Inflammatory macrophage treated with lipopolysaccharide for 1 hour (primary cell): ENCODE measurements at regions not wholly inside any gene's neighbourhood (a gene's known extent, or its start where the extent isn't known, plus 50 kb on each side); places are given as distances from the start of the nearest gene placed in this dataset.
"Not testable (repeated sequence)": the region's sequence is repeated elsewhere in the genome, so short reads cannot be mapped to it uniquely, and the experiment has no call there.

Experiments
- DNase-seq, 2 donors: peaks; one replicate each; pipeline ENCODE4 v3.0.0-alpha.2; 2020 to 2022

- no peak for DNase-seq
Observed at GRCh38 chr12:18794000-18794399, 56.1 kb downstream of the CAPZA3 start.

- DNase-seq, result no peak
Observed at GRCh38 chr12:18797604-18798003, 59.7 kb downstream of the CAPZA3 start.

- DNase-seq, result no peak
Observed at GRCh38 chr12:18798535-18799361, 60.8 kb downstream of the CAPZA3 start.

GRCh38 chr12:18799561-18799960 is 61.6 kb downstream of the CAPZA3 start:
- DNase-seq, result no peak

- DNase-seq, result no peak
Observed at GRCh38 chr12:18805516-18806248, 67.8 kb downstream of the CAPZA3 start.

- DNase-seq, result no peak
Observed at GRCh38 chr12:18807714-18808113, 69.8 kb downstream of the CAPZA3 start.

- no peak for DNase-seq
Observed at GRCh38 chr12:18808221-18808620, 70.3 kb downstream of the CAPZA3 start.

GRCh38 chr12:18810537-18811253 is 72.8 kb downstream of the CAPZA3 start:
- DNase-seq, result no peak

- peak; percentile 71 to 78 for DNase-seq
Observed at GRCh38 chr12:18811273-18811672, 73.4 kb downstream of the CAPZA3 start.

- DNase-seq, result no peak
Observed at GRCh38 chr12:18813753-18814152, 75.8 kb downstream of the CAPZA3 start.

GRCh38 chr12:18818579-18819268 is 80.8 kb downstream of the CAPZA3 start:
- no peak for DNase-seq

- DNase-seq, result no peak
Observed at GRCh38 chr12:18819484-18819883, 81.6 kb downstream of the CAPZA3 start.

- DNase-seq, result peak; percentile 64 to 73
Observed at GRCh38 chr12:18823461-18823860, 85.5 kb downstream of the CAPZA3 start.

GRCh38 chr12:18824287-18824686 is 86.4 kb downstream of the CAPZA3 start:
- peak in 1 of 2 donors; percentile 6 for DNase-seq

- DNase-seq, result no peak
Observed at GRCh38 chr12:18825138-18825537, 87.2 kb downstream of the CAPZA3 start.

GRCh38 chr12:18827913-18828312 is 90.0 kb downstream of the CAPZA3 start:
- DNase-seq, result no peak

GRCh38 chr12:18828483-18828882 is 90.6 kb downstream of the CAPZA3 start:
- DNase-seq, result no peak

- no peak for DNase-seq
Observed at GRCh38 chr12:18828987-18829386, 91.1 kb downstream of the CAPZA3 start.

GRCh38 chr12:18832932-18833331 is 95.0 kb downstream of the CAPZA3 start:
- DNase-seq, result not testable (repeated sequence)

GRCh38 chr12:18837025-18837424 is 99.1 kb downstream of the CAPZA3 start:
- DNase-seq, result no peak

GRCh38 chr12:18837505-18837904 is 99.6 kb downstream of the CAPZA3 start:
- no peak for DNase-seq

GRCh38 chr12:18840997-18841396 is 103.1 kb downstream of the CAPZA3 start:
- DNase-seq, result peak; percentile 4 to 21

GRCh38 chr12:18849080-18849479 is 111.2 kb downstream of the CAPZA3 start:
- no peak for DNase-seq
